ENCODE measurements at regions not wholly inside any gene's neighbourhood (a gene's known extent, or its start where the extent isn't known, plus 50 kb on each side); places are given as distances from the start of the nearest gene placed in this dataset.

GRCh38 chr20:17810062-17810631 is 110.4 kb downstream of the BANF2 start:
- no peak for DNase-seq

- DNase-seq = no peak
Observed at GRCh38 chr20:17809362-17810061, 109.7 kb downstream of the BANF2 start.

- DNase-seq = no peak
Observed at GRCh38 chr20:17808782-17809181, 109.0 kb downstream of the BANF2 start.

GRCh38 chr20:17808357-17808756 is 108.6 kb downstream of the BANF2 start:
- DNase-seq = no peak

GRCh38 chr20:17807651-17808050 is 107.9 kb downstream of the BANF2 start:
- no peak for DNase-seq

- no peak for DNase-seq
Observed at GRCh38 chr20:17806739-17807441, 107.1 kb downstream of the BANF2 start.

- no peak for DNase-seq
Observed at GRCh38 chr20:17806107-17806506, 106.3 kb downstream of the BANF2 start.

GRCh38 chr20:17803765-17804164 is 104.0 kb downstream of the BANF2 start:
- no peak for DNase-seq

- no peak for DNase-seq
Observed at GRCh38 chr20:17799575-17800227, 99.9 kb downstream of the BANF2 start.

- DNase-seq = no peak
Observed at GRCh38 chr20:17798601-17799000, 98.8 kb downstream of the BANF2 start.

- no peak for DNase-seq
Observed at GRCh38 chr20:17797579-17797978, 97.8 kb downstream of the BANF2 start.

GRCh38 chr20:17797161-17797560 is 97.4 kb downstream of the BANF2 start:
- DNase-seq = no peak

GRCh38 chr20:17796091-17796563 is 96.4 kb downstream of the BANF2 start:
- DNase-seq = no peak

GRCh38 chr20:17795501-17796071 is 95.8 kb downstream of the BANF2 start:
- no peak for DNase-seq

- no peak for DNase-seq
Observed at GRCh38 chr20:17795003-17795402, 95.2 kb downstream of the BANF2 start.

- no peak for DNase-seq
Observed at GRCh38 chr20:17794400-17794799, 94.6 kb downstream of the BANF2 start.

GRCh38 chr20:17793986-17794385 is 94.2 kb downstream of the BANF2 start:
- DNase-seq = no peak

- no peak for DNase-seq
Observed at GRCh38 chr20:17790296-17790695, 90.5 kb downstream of the BANF2 start.

GRCh38 chr20:17787816-17788215 is 88.0 kb downstream of the BANF2 start:
- DNase-seq = no peak

GRCh38 chr20:17786221-17786718 is 86.5 kb downstream of the BANF2 start:
- DNase-seq = no peak
